CD4-positive, alpha-beta T cell treated with Interleukin-12 subunit alpha and Interleukin-12 subunit beta, for 1 hour (primary cell): ENCODE measurements at regions not wholly inside any gene's neighbourhood (a gene's known extent, or its start where the extent isn't known, plus 50 kb on each side); places are given as distances from the start of the nearest gene placed in this dataset.

Source experiments
- DNase-seq: peaks from one replicate; pipeline ENCODE4 v3.0.0-alpha.2; 2020

GRCh38 chr6:21648475-21649050, 55.0 kb downstream of the SOX4 start:
- no peak for DNase-seq

- DNase-seq: no peak
These were observed 59.8 kb downstream of the SOX4 start for GRCh38 chr6:21653323-21653722.

DNA sequence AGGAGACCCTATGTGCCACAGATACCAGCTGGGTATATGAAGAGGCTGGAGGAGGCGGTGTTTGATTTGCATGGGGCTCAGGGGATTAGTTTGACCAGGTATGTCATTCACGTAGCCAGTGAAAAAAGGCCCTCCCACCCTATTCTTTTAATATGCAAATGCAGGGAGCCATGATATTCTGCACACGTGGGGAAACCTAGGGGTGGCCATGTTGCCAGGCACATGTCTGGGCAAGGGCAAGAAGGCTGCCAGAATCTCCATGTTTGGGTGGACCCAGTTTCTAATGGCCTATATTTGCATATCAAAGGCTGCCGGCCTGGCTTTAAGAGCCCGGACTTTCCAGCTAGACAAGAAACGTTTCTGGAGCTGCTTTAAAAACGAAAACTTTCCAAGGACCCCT, 60.4 kb downstream of the SOX4 start:
- no peak for DNase-seq

DNA sequence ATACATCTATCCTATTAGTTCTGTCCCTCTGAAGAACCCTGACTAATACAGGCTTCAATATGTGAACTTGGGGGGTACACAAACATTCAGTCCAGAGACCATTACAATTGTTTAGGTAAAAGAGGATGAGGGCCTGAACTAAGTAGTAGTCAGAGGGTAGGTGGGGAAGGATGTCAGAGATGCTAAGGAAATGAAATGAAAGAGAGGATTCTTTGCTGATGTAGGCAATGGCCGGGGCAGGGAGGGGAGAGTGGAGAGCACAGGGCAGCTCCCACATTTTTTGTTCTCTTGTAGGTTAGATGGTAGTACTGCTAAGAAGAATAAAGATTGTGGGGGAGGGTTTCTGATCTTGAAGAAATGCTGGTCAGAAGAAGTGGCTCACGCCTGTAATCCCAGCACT, 60.8 kb downstream of the SOX4 start:
- no peak for DNase-seq

DNA sequence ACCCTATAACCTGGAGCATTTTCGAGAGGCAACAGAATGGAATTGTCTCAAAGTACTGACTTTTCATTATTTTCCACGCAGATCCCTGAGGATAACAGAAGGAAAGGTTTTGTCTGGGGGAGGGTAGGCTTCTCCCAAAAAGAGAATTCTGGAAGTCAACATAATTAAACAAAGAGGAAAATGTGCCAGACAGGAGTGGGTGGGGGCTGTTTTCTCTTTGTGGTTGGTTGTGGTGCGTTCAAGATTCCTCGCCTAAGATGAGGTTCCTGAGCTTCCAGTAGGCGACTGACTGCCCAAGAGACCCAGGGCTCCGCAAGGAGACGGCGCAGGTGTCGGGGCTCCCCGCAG, 70.4 kb downstream of the SOX4 start:
- DNase-seq: no peak

GRCh38 chr6:21664314-21665109, 71.0 kb downstream of the SOX4 start:
- DNase-seq: no peak

GRCh38 chr6:21665110-21665391, 71.5 kb downstream of the SOX4 start:
- no peak for DNase-seq

- no peak for DNase-seq
These were observed 72.0 kb downstream of the SOX4 start for GRCh38 chr6:21665392-21666200.

- DNase-seq: no peak
These were observed 72.7 kb downstream of the SOX4 start for GRCh38 chr6:21666201-21666691.

GRCh38 chr6:21666853-21667681, 73.5 kb downstream of the SOX4 start:
- DNase-seq: no peak

DNA sequence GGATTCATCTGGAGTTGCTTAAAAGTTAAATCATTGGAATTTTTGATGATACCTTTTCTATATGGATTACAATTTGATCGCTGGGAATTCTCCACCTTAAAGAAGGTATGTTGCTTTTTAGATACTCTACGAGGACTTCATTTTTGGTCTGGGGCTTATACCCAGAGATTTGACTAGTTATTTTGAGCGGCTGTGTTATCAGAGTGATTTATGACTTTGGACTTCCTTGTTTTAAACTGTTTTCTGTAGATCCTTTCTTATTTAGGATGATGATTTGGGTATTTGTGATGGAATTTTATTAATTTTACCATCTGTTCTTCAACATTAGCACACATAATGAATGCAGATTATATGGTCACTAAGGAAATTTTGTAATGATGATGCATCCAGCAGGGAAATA, 75.2 kb downstream of the SOX4 start:
- DNase-seq: no peak

- no peak for DNase-seq
These were observed 83.2 kb downstream of the SOX4 start for GRCh38 chr6:21676769-21677168.

DNA sequence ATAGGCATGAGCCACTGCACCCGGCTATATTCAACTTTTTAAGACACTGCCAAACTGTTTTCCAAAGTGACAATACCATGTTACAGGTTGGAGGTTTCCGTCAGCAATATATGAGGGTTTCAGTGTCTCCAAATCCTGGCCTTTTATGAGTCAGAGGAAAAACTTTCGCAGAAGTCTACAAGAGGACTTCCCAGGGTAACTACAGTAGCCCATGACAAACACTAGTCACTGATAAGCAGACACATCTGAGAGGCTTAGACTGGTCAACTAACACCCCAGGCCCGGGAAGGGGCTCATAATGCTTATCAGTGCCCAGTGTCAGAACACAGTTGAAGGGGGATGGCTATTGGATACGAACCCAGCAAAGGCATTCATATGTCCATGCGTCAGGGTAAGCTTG, 85.4 kb downstream of the SOX4 start:
- DNase-seq: no peak

- no peak for DNase-seq
These were observed 86.3 kb downstream of the SOX4 start for GRCh38 chr6:21679761-21680265.

- no peak for DNase-seq
These were observed 87.1 kb downstream of the SOX4 start for GRCh38 chr6:21680611-21681010.

DNA sequence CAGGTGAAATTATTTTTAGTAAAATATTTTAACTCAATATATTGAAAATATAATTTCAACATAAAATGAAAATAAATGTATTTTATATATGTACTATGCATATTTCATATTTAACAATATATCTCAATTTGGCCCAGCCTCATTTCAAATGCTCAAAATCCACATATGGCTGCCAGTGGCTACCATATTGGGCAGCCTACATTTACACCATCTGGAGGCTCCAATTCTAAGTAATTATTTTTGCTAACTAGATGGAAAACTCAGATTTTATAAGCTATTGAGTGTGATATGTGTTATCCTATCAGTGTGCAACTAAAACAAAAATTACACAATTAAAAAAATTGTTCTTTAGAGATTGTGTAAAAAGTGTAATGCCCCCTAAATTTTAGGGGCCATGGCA, 96.9 kb downstream of the SOX4 start:
- DNase-seq: no peak

DNA sequence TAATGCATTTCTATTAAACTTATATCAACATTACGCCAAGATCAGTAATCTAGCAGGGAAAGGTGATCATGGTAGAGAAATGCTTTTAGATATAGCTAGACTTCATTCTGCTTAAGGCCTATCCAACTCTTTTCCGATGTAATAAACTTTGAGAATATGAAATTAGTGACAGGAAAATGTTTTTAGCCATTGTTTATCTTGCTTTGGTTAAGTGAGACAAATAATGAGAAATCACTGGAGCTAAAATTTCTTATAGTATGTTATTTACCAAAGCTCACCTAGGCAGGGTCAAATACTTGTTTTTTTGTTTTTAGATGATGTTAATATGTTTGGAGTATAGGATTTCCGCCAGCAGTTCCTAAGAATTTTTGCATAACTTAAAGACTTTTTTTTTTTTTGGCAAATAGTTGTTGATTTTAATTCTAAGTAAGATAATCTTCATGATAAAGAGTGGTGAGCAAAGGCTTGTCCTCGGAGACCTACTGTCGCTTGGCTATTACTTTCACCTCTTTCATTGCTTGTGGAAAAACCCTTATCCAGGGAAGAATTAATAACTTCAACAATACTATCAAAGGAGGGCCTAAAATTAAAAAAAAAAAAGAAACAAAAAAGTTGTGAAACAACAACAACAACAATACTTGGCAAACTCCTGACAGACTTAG, 98.3 kb downstream of the SOX4 start:
- DNase-seq: no peak

- DNase-seq: no peak
These were observed 99.2 kb downstream of the SOX4 start for GRCh38 chr6:21692721-21693120.

DNA sequence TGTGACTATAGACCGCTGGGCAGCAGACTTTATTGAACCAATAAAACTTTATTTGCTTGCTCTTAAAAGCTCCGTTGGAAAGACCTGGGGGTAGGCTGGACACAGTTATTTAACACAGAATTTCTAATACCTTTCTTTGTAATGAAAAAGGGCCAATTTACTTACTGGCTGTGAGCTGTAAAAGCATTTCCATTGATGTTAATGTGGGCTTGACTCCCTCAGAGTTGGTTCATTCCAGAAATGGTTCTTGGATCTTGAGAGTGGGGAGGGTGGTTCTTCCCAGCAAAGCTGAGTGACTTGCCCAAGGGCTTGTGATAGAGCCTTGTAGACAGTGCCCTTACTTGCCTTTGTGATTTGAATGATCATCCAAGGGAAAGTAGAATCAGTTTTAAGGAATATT, 100.6 kb downstream of the SOX4 start:
- DNase-seq: no peak

- DNase-seq: no peak
These were observed 114.2 kb downstream of the SOX4 start for GRCh38 chr6:21707524-21708319.

- DNase-seq: no peak
These were observed 114.7 kb downstream of the SOX4 start for GRCh38 chr6:21708320-21708580.

GRCh38 chr6:21710216-21710615, 116.7 kb downstream of the SOX4 start:
- no peak for DNase-seq
